HepG2 (cell line): ENCODE measurements at regions not wholly inside any gene's neighbourhood (a gene's known extent, or its start where the extent isn't known, plus 50 kb on each side); places are given as distances from the start of the nearest gene placed in this dataset.

Source experiments
- ATAC-seq: fragments of 200-7000 bp; cut with Tn5 transposase; 3 replicates; pipeline ENCODE4 v1.9.1; 2020; ENCODE audit warnings: mild to moderate bottlenecking, moderate library complexity
- BruUV-seq: library from RNA; stranded (reverse); fragments of 400-500 nt; replicated peaks from 2 replicates; lab custom pipeline; 2021; lab: Mats Ljungman, UMichigan
- CTCF ChIA-PET: fragments of 300-600 bp; formaldehyde crosslinking; extraction: SDS; loops from one replicate; lab custom pipeline; 2021; ENCODE audit warnings: low total read pairs, inconsistent platforms, low intra/inter-chr PET ratio; lab: Yijun Ruan, JAX
- POLR2A ChIA-PET: fragments of 350-600 bp; sonication (Branson Sonifier 250); formaldehyde crosslinking; loops from one replicate; lab custom pipeline; 2020; ENCODE audit warnings: antibody characterized with exemption, inconsistent platforms; lab: Yijun Ruan, JAX
- DNase-seq: peaks from one replicate; pipeline ENCODE4 v3.0.0-alpha.2; 2015; ENCODE audit warnings: low spot score
- FAIRE-seq: peaks from 3 replicates; lab custom pipeline; 2011; peaks lifted over from hg19 to GRCh38; lab: Jason Lieb, UNC
- H2AFZ ChIP-seq: one replicate; pipeline ENCODE4 v1.6.1; 2011; ENCODE audit warnings: low read length, inconsistent platforms
- H3K27ac ChIP-seq: fragments of 300-600 bp; 3 replicates; pipeline ENCODE4 v1.8.0; 2011; ENCODE audit warnings: mixed run types, mild to moderate bottlenecking, mixed read lengths, low read length, inconsistent platforms; ENCODE audit not compliant: insufficient read depth; ENCODE audit errors: extremely low read length
- H3K27me3 ChIP-seq, 2 experiments: fragments of 200-600 bp in 1 of 2; 2 replicates in 1 of 2; 3 replicates in 1 of 2; pipeline versions ENCODE4 v1.6.0 to v1.8.0; 2011; ENCODE audit warnings: low read length in 2 of 2, mild to moderate bottlenecking in 2 of 2, moderate library complexity in 2 of 2, inconsistent platforms in 1 of 2; ENCODE audit not compliant: insufficient read depth in 2 of 2, control insufficient read depth in 1 of 2
- H3K36me3 ChIP-seq, 2 experiments: fragments of 200-600 bp in 1 of 2; replicated peaks in 1 of 2; 2 replicates in 1 of 2; 3 replicates in 1 of 2; pipeline versions ENCODE4 v1.5.1 to v1.8.0; 2011; ENCODE audit warnings: low read length in 2 of 2, inconsistent platforms in 1 of 2; ENCODE audit not compliant: insufficient read depth in 2 of 2, control insufficient read depth in 1 of 2
- H3K4me1 ChIP-seq: 2 replicates; pipeline ENCODE4 v1.5.1; 2012; ENCODE audit warnings: low read length, inconsistent platforms; ENCODE audit not compliant: insufficient read depth
- H3K4me2 ChIP-seq: 2 replicates; pipeline ENCODE4 v1.6.0; 2011; ENCODE audit warnings: low read depth, low read length, inconsistent platforms
- H3K4me3 ChIP-seq, 3 experiments: fragments of 200-600 bp in 1 of 3; sonication (generic), shearing (Covaris generic) in 1 of 3; replicated peaks in 1 of 3; 2 replicates each; pipeline ENCODE4 v1.5.1; 2011 to 2016; ENCODE audit warnings: low read length in 3 of 3, inconsistent platforms in 2 of 3, low read depth in 2 of 3, mild to moderate bottlenecking in 2 of 3, control low read depth in 1 of 3, mixed read lengths in 1 of 3; ENCODE audit not compliant: insufficient read depth in 1 of 3
- H3K79me2 ChIP-seq: one replicate; pipeline ENCODE4 v1.6.1; 2011; ENCODE audit warnings: low read length, inconsistent platforms; ENCODE audit not compliant: insufficient read depth
- H3K9ac ChIP-seq: 2 replicates; pipeline ENCODE4 v1.6.0; 2011; ENCODE audit warnings: mild to moderate bottlenecking, low read depth, low read length, inconsistent platforms; ENCODE audit not compliant: insufficient read depth
- H3K9me3 ChIP-seq: 2 replicates; pipeline ENCODE4 v1.5.1; 2012; ENCODE audit warnings: mild to moderate bottlenecking, low read length
- H4K20me1 ChIP-seq: 2 replicates; pipeline ENCODE4 v1.6.0; 2011; ENCODE audit warnings: inconsistent platforms, mild to moderate bottlenecking, low read length, moderate library complexity; ENCODE audit not compliant: insufficient read depth
- CEBPG ChIP-seq: IDR thresholded peaks from 2 replicates; pipeline ENCODE4 v1.6.1; 2016
- CREM ChIP-seq, 2 experiments: sonication (generic) in 1 of 2; formaldehyde crosslinking in 1 of 2; IDR thresholded peaks; 2 replicates each; pipeline versions ENCODE4 v1.4.0 to v1.6.1; 2016 to 2020; ENCODE audit warnings: antibody characterized with exemption in 1 of 2, mild to moderate bottlenecking in 1 of 2, missing genetic modification reagents in 1 of 2
- GLI4 ChIP-seq: sonication (generic); formaldehyde crosslinking; IDR thresholded peaks from 2 replicates; pipeline ENCODE4 v1.5.1; 2020; ENCODE audit warnings: missing genetic modification reagents, mild to moderate bottlenecking, moderate library complexity, borderline replicate concordance
- RFXANK ChIP-seq: IDR thresholded peaks from 2 replicates; pipeline ENCODE4 v1.6.1; 2016
- RFXAP ChIP-seq: sonication (generic); formaldehyde crosslinking; IDR thresholded peaks from 2 replicates; pipeline ENCODE4 v1.4.0; 2020; ENCODE audit warnings: missing genetic modification reagents, borderline replicate concordance
- RXRA ChIP-seq: sonication (generic); formaldehyde crosslinking; IDR thresholded peaks from 2 replicates; pipeline ENCODE4 v1.5.1; 2020; ENCODE audit warnings: missing genetic modification reagents
- SRSF9 ChIP-seq: fragments of 200-400 bp; formaldehyde crosslinking; IDR thresholded peaks from 2 replicates; pipeline ENCODE4 v1.6.1; 2018; ENCODE audit warnings: borderline replicate concordance, mild to moderate bottlenecking, low read depth, low read length; ENCODE audit not compliant: insufficient read depth, poor library complexity, severe bottlenecking
- TBL1XR1 ChIP-seq: fragments of 150-350 bp; IDR thresholded peaks from 2 replicates; pipeline ENCODE4 v1.6.1; 2014; ENCODE audit warnings: borderline replicate concordance, low read length; ENCODE audit not compliant: partially characterized antibody
- ZNF274 ChIP-seq: sonication (generic); formaldehyde crosslinking; IDR thresholded peaks from 2 replicates; pipeline ENCODE4 v1.5.1; 2020; ENCODE audit warnings: mild to moderate bottlenecking, missing genetic modification reagents
- ZNF468 ChIP-seq: sonication (generic); formaldehyde crosslinking; IDR thresholded peaks from 2 replicates; pipeline ENCODE4 v1.8.0; 2022; ENCODE audit warnings: mild to moderate bottlenecking, moderate library complexity, missing genetic modification reagents
- ZNF572 ChIP-seq: sonication (generic); formaldehyde crosslinking; IDR thresholded peaks from 2 replicates; pipeline ENCODE4 v1.5.1; 2020; ENCODE audit warnings: mild to moderate bottlenecking, missing genetic modification reagents
- ZNF703 ChIP-seq: sonication (generic); formaldehyde crosslinking; IDR thresholded peaks from 2 replicates; pipeline ENCODE4 v1.5.1; 2020; ENCODE audit warnings: missing genetic modification reagents, mild to moderate bottlenecking, moderate library complexity, borderline replicate concordance
- ZNF878 ChIP-seq: sonication (generic); formaldehyde crosslinking; IDR thresholded peaks from 2 replicates; pipeline ENCODE4 v1.8.1; 2023; ENCODE audit warnings: mild to moderate bottlenecking, missing genetic modification reagents, moderate library complexity
- WGBS: methylation state at CpG from one replicate; pipeline ENCODE4 v1.1.6; 2017; ENCODE audit warnings: low lambda C conversion rate; 5-methylcytosine and 5-hydroxymethylcytosine counted together
- in situ Hi-C: cut with HindIII; loops from 2 replicates; pipeline ENCODE4 v1.10.0; 2017; ENCODE audit warnings: low pct_unique_long_range_greater_than_20kb; ENCODE audit not compliant: extremely low pct_ligation_motif_present
- intact Hi-C: fragments of 100-400 bp; cut with micrococcal nuclease; formaldehyde crosslinking; loops from one replicate; pipeline ENCODE4 v1.10.0; 2022; ENCODE audit not compliant: unreplicated experiment
- TF ChIP-seq, protein P1 (sequence below): sonication (generic); formaldehyde crosslinking; IDR thresholded peaks from 2 replicates; pipeline ENCODE4 v1.5.1; 2020; ENCODE audit warnings: mild to moderate bottlenecking, missing genetic modification reagents

DNA sequence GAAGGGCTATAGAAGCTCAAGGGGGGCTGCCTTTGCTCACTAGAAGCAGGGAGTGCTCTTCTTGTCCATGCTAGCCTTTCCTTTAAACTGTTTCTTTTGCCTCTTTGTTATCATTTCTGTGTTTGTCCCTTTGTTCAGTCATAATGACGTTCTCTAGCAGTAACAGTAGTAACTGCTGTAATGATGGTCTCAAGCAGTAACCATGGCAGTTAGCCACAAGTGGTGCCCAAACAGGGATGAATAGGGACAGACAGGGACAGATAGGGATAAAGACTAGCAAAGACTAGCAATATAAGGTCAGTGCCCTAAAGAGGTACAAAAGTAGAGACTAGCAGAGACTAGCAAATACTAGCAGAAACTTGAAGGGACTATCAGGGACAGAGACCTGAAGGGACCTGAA lies 869.0 kb upstream of the PRR20A start:
- DNase-seq (no peak), FAIRE-seq (no peak), ATAC-seq (no peak)
- no TSS peak for BruUV-seq
- Histone ChIP-seq H3K4me2 (no peak overlapping the region), H3K79me2 (no peaks in the 10 kb centered on the region), H2AFZ (no peak overlapping the region), H4K20me1 (no peaks in the 10 kb centered on the region), H3K27ac (no peak overlapping the region), H3K4me3 (no peak overlapping the region), H3K36me3 (no peaks in the 10 kb centered on the region), H3K9ac (no peak overlapping the region), H3K27me3 (no peaks in the 10 kb centered on the region), H3K4me1 (no peaks in the 10 kb centered on the region)
- intact Hi-C loops = no loop called here
- CTCF ChIA-PET = no interaction called here
- in situ Hi-C loops = no loop called here
- POLR2A ChIA-PET = no interaction called here
- 0% methylated on average over 1 of the region's 1 CpG for WGBS
- TF ChIP-seq, protein P1, sequence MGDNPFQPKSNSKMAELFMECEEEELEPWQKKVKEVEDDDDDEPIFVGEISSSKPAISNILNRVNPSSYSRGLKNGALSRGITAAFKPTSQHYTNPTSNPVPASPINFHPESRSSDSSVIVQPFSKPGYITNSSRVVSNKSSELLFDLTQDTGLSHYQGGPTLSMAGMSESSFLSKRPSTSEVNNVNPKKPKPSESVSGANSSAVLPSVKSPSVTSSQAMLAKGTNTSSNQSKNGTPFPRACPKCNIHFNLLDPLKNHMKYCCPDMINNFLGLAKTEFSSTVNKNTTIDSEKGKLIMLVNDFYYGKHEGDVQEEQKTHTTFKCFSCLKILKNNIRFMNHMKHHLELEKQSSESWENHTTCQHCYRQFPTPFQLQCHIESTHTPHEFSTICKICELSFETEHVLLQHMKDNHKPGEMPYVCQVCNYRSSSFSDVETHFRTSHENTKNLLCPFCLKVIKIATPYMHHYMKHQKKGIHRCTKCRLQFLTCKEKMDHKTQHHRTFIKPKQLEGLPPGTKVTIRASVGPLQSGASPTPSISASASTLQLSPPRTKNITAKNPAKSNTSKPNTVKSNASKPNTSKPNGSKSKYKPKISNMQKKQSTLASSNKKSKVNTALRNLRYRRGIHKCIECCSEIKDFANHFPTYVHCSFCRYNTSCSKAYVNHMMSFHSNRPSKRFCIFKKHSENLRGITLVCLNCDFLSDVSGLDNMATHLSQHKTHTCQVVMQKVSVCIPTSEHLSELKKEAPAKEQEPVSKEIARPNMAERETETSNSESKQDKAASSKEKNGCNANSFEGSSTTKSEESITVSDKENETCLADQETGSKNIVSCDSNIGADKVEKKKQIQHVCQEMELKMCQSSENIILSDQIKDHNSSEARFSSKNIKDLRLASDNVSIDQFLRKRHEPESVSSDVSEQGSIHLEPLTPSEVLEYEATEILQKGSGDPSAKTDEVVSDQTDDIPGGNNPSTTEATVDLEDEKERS (CRISPR knock-in tag) = no peak
- no peak for TF ChIP-seq CREM (IDR thresholded peaks at IDR 0.05)
- no peak for TF ChIP-seq CREM (CRISPR knock-in tag; IDR thresholded peaks at IDR 0.05)
- no peak for TF ChIP-seq ZNF274 (CRISPR knock-in tag)
- TF ChIP-seq RFXANK = no peak
- no peak for TF ChIP-seq ZNF878 (CRISPR knock-in tag)
- TF ChIP-seq TBL1XR1 = no peak
- TF ChIP-seq GLI4 = no peak
- no peak for TF ChIP-seq ZNF572 (CRISPR knock-in tag)
- TF ChIP-seq RXRA (CRISPR knock-in tag) = no peak
- TF ChIP-seq ZNF468 = no peak
- TF ChIP-seq SRSF9 = no peak
- no peak for TF ChIP-seq RFXAP
- TF ChIP-seq ZNF703 (CRISPR knock-in tag) = no peak
- TF ChIP-seq CEBPG (CRISPR knock-in tag) = no peak
- TF ChIP-seq, all 625 proteins: peak for 0
- H3K9me3 ChIP-seq = peaks cover 57% of the 10 kb centered on the region
